Body of pancreas (tissue), 4 donors: ENCODE measurements at regions not wholly inside any gene's neighbourhood (a gene's known extent, or its start where the extent isn't known, plus 50 kb on each side); places are given as distances from the start of the nearest gene placed in this dataset.

Source experiments
- CTCF ChIP-seq, 7 experiments: fragments of 450-650 bp in 4 of 7; fragments of 200-600 bp in 3 of 7; sonication (generic) in 3 of 7; IDR thresholded peaks; one replicate each; pipeline ENCODE4 v1.5.1; 2016 to 2019; ENCODE audit warnings: antibody characterized with exemption in 7 of 7
- POLR2A ChIP-seq, 3 donors: fragments of 450-650 bp; IDR thresholded peaks; one replicate each; pipeline ENCODE4 v1.6.1; 2016; ENCODE audit warnings: antibody characterized with exemption in 3 of 3, mild to moderate bottlenecking in 2 of 3

GRCh38 chr5:120174089-120174488 is 290.0 kb upstream of the PRR16 start:
- no peak for TF ChIP-seq POLR2A (IDR thresholded peaks at IDR 0.05)
- TF ChIP-seq CTCF (IDR thresholded peaks at IDR 0.05), result no peak
